ENCODE measurements at regions not wholly inside any gene's neighbourhood (a gene's known extent, or its start where the extent isn't known, plus 50 kb on each side); places are given as distances from the start of the nearest gene placed in this dataset.
A peak's percentile ranks its signal among the peaks of the same experiment; 100 is the strongest.
"Not testable (repeated sequence)": the region's sequence is repeated elsewhere in the genome, so short reads cannot be mapped to it uniquely, and the experiment has no call there.

- Histone ChIP-seq H3K9me3 (ENCODE audit: control insufficient read depth, insufficient read depth, low read length) (no peaks in the 10 kb centered on the region), H3K36me3 (ENCODE audit: control insufficient read depth, insufficient read depth, low read length) (no peaks in the 10 kb centered on the region), H3K27me3 (ENCODE audit: control insufficient read depth, insufficient read depth, low read length) (no peaks in the 10 kb centered on the region), H3K4me3 (ENCODE audit: low read depth, low read length) (no peak overlapping the region), H3K4me1 (ENCODE audit: control insufficient read depth, insufficient read depth, low read length) (no peaks in the 10 kb centered on the region), H3K27ac (ENCODE audit: low read depth, low read length) (no peak overlapping the region), H3K9ac (ENCODE audit: low read depth, low read length) (no peak overlapping the region)
Measured at GRCh38 chr2:153308466-153308865, 170.1 kb downstream of the RPRM start.

GRCh38 chr2:153307223-153307622 lies 171.3 kb downstream of the RPRM start:
- Histone ChIP-seq H3K27ac (ENCODE audit: low read depth, low read length) (no peak overlapping the region), H3K4me3 (ENCODE audit: low read depth, low read length) (no peak overlapping the region), H3K9ac (ENCODE audit: low read depth, low read length) (no peak overlapping the region), H3K9me3 (ENCODE audit: control insufficient read depth, insufficient read depth, low read length) (no peaks in the 10 kb centered on the region), H3K4me1 (ENCODE audit: control insufficient read depth, insufficient read depth, low read length) (no peaks in the 10 kb centered on the region), H3K27me3 (ENCODE audit: control insufficient read depth, insufficient read depth, low read length) (no peaks in the 10 kb centered on the region), H3K36me3 (ENCODE audit: control insufficient read depth, insufficient read depth, low read length) (no peaks in the 10 kb centered on the region)

GRCh38 chr2:153299809-153300208 lies 178.8 kb downstream of the RPRM start:
- no peaks in the 10 kb centered on the region for H3K27me3 ChIP-seq (ENCODE audit: control insufficient read depth, insufficient read depth, low read length)
- H3K9me3 ChIP-seq (ENCODE audit: control insufficient read depth, insufficient read depth, low read length): no peaks in the 10 kb centered on the region
- H3K4me1 ChIP-seq (ENCODE audit: control insufficient read depth, insufficient read depth, low read length): peaks cover 11% of the 10 kb centered on the region; the same call in 1 of the 2 replicates
- H3K9ac ChIP-seq (ENCODE audit: low read depth, low read length): no peak overlapping the region
- H3K36me3 ChIP-seq (ENCODE audit: control insufficient read depth, insufficient read depth, low read length): no peaks in the 10 kb centered on the region
- no peak overlapping the region for H3K27ac ChIP-seq (ENCODE audit: low read depth, low read length)
- no peak overlapping the region for H3K4me3 ChIP-seq (ENCODE audit: low read depth, low read length)

GRCh38 chr2:153299217-153299616 lies 179.3 kb downstream of the RPRM start:
- Histone ChIP-seq H3K9ac (ENCODE audit: low read depth, low read length) (no peak overlapping the region), H3K9me3 (ENCODE audit: control insufficient read depth, insufficient read depth, low read length) (no peaks in the 10 kb centered on the region), H3K36me3 (ENCODE audit: control insufficient read depth, insufficient read depth, low read length) (no peaks in the 10 kb centered on the region), H3K27me3 (ENCODE audit: control insufficient read depth, insufficient read depth, low read length) (no peaks in the 10 kb centered on the region), H3K4me1 (ENCODE audit: control insufficient read depth, insufficient read depth, low read length) (peaks cover 11% of the 10 kb centered on the region; the same call in 1 of the 2 replicates), H3K27ac (ENCODE audit: low read depth, low read length) (no peak overlapping the region), H3K4me3 (ENCODE audit: low read depth, low read length) (no peak overlapping the region)

- no peak overlapping the region for H3K9ac ChIP-seq (ENCODE audit: low read depth, low read length)
- no peaks in the 10 kb centered on the region for H3K9me3 ChIP-seq (ENCODE audit: control insufficient read depth, insufficient read depth, low read length)
- no peaks in the 10 kb centered on the region for H3K36me3 ChIP-seq (ENCODE audit: control insufficient read depth, insufficient read depth, low read length)
- no peak overlapping the region for H3K4me3 ChIP-seq (ENCODE audit: low read depth, low read length)
- no peaks in the 10 kb centered on the region for H3K27me3 ChIP-seq (ENCODE audit: control insufficient read depth, insufficient read depth, low read length)
- H3K27ac ChIP-seq (ENCODE audit: low read depth, low read length): no peak overlapping the region
- peaks cover 11% of the 10 kb centered on the region; the same call in 1 of the 2 replicates for H3K4me1 ChIP-seq (ENCODE audit: control insufficient read depth, insufficient read depth, low read length)
Measured at GRCh38 chr2:153294199-153294786, 184.3 kb downstream of the RPRM start.

GRCh38 chr2:153291718-153292117 lies 186.8 kb downstream of the RPRM start:
- H3K27ac ChIP-seq (ENCODE audit: low read depth, low read length): no peak overlapping the region
- no peak overlapping the region for H3K4me3 ChIP-seq (ENCODE audit: low read depth, low read length)
- H3K4me1 ChIP-seq (ENCODE audit: control insufficient read depth, insufficient read depth, low read length): 0 out of 2 replicates have a peak, but pooled peaks cover 4% of the 10 kb centered on the region
- no peaks in the 10 kb centered on the region for H3K27me3 ChIP-seq (ENCODE audit: control insufficient read depth, insufficient read depth, low read length)
- no peaks in the 10 kb centered on the region for H3K36me3 ChIP-seq (ENCODE audit: control insufficient read depth, insufficient read depth, low read length)
- H3K9me3 ChIP-seq (ENCODE audit: control insufficient read depth, insufficient read depth, low read length): no peaks in the 10 kb centered on the region
- no peak overlapping the region for H3K9ac ChIP-seq (ENCODE audit: low read depth, low read length)

GRCh38 chr2:153287109-153287801 lies 191.3 kb downstream of the RPRM start:
- peak overlapping the region; percentile 46 for H3K4me3 ChIP-seq (ENCODE audit: low read depth, low read length)
- no peak overlapping the region for H3K9ac ChIP-seq (ENCODE audit: low read depth, low read length)
- H3K36me3 ChIP-seq (ENCODE audit: control insufficient read depth, insufficient read depth, low read length): no peaks in the 10 kb centered on the region
- no peaks in the 10 kb centered on the region for H3K9me3 ChIP-seq (ENCODE audit: control insufficient read depth, insufficient read depth, low read length)
- H3K27me3 ChIP-seq (ENCODE audit: control insufficient read depth, insufficient read depth, low read length): no peaks in the 10 kb centered on the region
- H3K4me1 ChIP-seq (ENCODE audit: control insufficient read depth, insufficient read depth, low read length): 0 out of 2 replicates have a peak, but pooled peaks cover 4% of the 10 kb centered on the region
- H3K27ac ChIP-seq (ENCODE audit: low read depth, low read length): no peak overlapping the region

GRCh38 chr2:153268941-153269461 lies 209.6 kb downstream of the RPRM start:
- Histone ChIP-seq H3K36me3 (ENCODE audit: control insufficient read depth, insufficient read depth, low read length) (no peaks in the 10 kb centered on the region), H3K4me3 (ENCODE audit: low read depth, low read length) (no peak overlapping the region), H3K9ac (ENCODE audit: low read depth, low read length) (no peak overlapping the region), H3K27ac (ENCODE audit: low read depth, low read length) (no peak overlapping the region), H3K9me3 (ENCODE audit: control insufficient read depth, insufficient read depth, low read length) (peaks cover 12% of the 10 kb centered on the region), H3K4me1 (ENCODE audit: control insufficient read depth, insufficient read depth, low read length) (no peaks in the 10 kb centered on the region), H3K27me3 (ENCODE audit: control insufficient read depth, insufficient read depth, low read length) (no peaks in the 10 kb centered on the region)

- H3K27me3 ChIP-seq (ENCODE audit: control insufficient read depth, insufficient read depth, low read length); H3K9ac ChIP-seq (ENCODE audit: low read depth, low read length); H3K4me3 ChIP-seq (ENCODE audit: low read depth, low read length); H3K27ac ChIP-seq (ENCODE audit: low read depth, low read length); H3K36me3 ChIP-seq (ENCODE audit: control insufficient read depth, insufficient read depth, low read length); H3K9me3 ChIP-seq (ENCODE audit: control insufficient read depth, insufficient read depth, low read length); H3K4me1 ChIP-seq (ENCODE audit: control insufficient read depth, insufficient read depth, low read length): not testable (repeated sequence)
Measured at GRCh38 chr2:153256876-153257275, 221.7 kb downstream of the RPRM start.

GRCh38 chr2:153246636-153247035 lies 231.9 kb downstream of the RPRM start:
- Histone ChIP-seq H3K27me3 (ENCODE audit: control insufficient read depth, insufficient read depth, low read length) (peaks cover 13% of the 10 kb centered on the region; the same call in 1 of the 2 replicates), H3K4me1 (ENCODE audit: control insufficient read depth, insufficient read depth, low read length) (peaks cover 19% of the 10 kb centered on the region)
- H3K4me3 ChIP-seq (ENCODE audit: low read depth, low read length); H3K27ac ChIP-seq (ENCODE audit: low read depth, low read length); H3K36me3 ChIP-seq (ENCODE audit: control insufficient read depth, insufficient read depth, low read length); H3K9ac ChIP-seq (ENCODE audit: low read depth, low read length); H3K9me3 ChIP-seq (ENCODE audit: control insufficient read depth, insufficient read depth, low read length): not testable (repeated sequence)

GRCh38 chr2:153235516-153235915 lies 243.0 kb downstream of the RPRM start:
- H3K27me3 ChIP-seq (ENCODE audit: control insufficient read depth, insufficient read depth, low read length): no peaks in the 10 kb centered on the region

More at GRCh38 chr2:153235516-153235915, 243.0 kb downstream of the RPRM start:
- no peak overlapping the region for H3K27ac ChIP-seq (ENCODE audit: low read depth, low read length)
- no peaks in the 10 kb centered on the region for H3K9me3 ChIP-seq (ENCODE audit: control insufficient read depth, insufficient read depth, low read length)
- H3K4me3 ChIP-seq (ENCODE audit: low read depth, low read length): no peak overlapping the region
- no peaks in the 10 kb centered on the region for H3K4me1 ChIP-seq (ENCODE audit: control insufficient read depth, insufficient read depth, low read length)
- H3K36me3 ChIP-seq (ENCODE audit: control insufficient read depth, insufficient read depth, low read length): no peaks in the 10 kb centered on the region
- no peak overlapping the region for H3K9ac ChIP-seq (ENCODE audit: low read depth, low read length)
